SK-N-SH treated with all-trans-retinoic acid at 6 μM for 48 hours (cell line): ENCODE measurements at regions not wholly inside any gene's neighbourhood (a gene's known extent, or its start where the extent isn't known, plus 50 kb on each side); places are given as distances from the start of the nearest gene placed in this dataset.

Source experiments
- ARNTL ChIP-seq: fragments of 450-650 bp; formaldehyde crosslinking; IDR thresholded peaks from 2 replicates; pipeline ENCODE4 v1.5.0; 2020; ENCODE audit warnings: low read depth, mild to moderate bottlenecking, moderate library complexity, borderline replicate concordance
- CSDC2 ChIP-seq: fragments of 250-450 bp; sonication (Bioruptor Pico); IDR thresholded peaks from 2 replicates; pipeline ENCODE4 v1.5.0; 2020; ENCODE audit warnings: mild to moderate bottlenecking, moderate library complexity
- ESRRG ChIP-seq: fragments of 250-450 bp; sonication (Bioruptor Pico); IDR thresholded peaks from 2 replicates; pipeline ENCODE4 v1.6.1; 2021; ENCODE audit warnings: mild to moderate bottlenecking
- GLIS3 ChIP-seq: fragments of 250-450 bp; sonication (Bioruptor Pico); IDR thresholded peaks from 2 replicates; pipeline ENCODE4 v1.5.0; 2020; ENCODE audit warnings: mild to moderate bottlenecking, moderate library complexity
- OSR1 ChIP-seq: fragments of 250-450 bp; sonication (Bioruptor Pico); IDR thresholded peaks from 2 replicates; pipeline ENCODE4 v1.8.0; 2022; ENCODE audit warnings: moderate library complexity, mild to moderate bottlenecking, inconsistent platforms
- PATZ1 ChIP-seq: fragments of 250-450 bp; sonication (Bioruptor Pico); IDR thresholded peaks from 2 replicates; pipeline ENCODE4 v1.8.0; 2020; ENCODE audit warnings: mild to moderate bottlenecking, moderate library complexity, borderline replicate concordance
- PPARA ChIP-seq: fragments of 250-450 bp; sonication (Bioruptor Pico); IDR thresholded peaks from 2 replicates; pipeline ENCODE4 v1.5.0; 2020; ENCODE audit warnings: mild to moderate bottlenecking, borderline replicate concordance
- RARB ChIP-seq: fragments of 250-450 bp; sonication (Bioruptor Pico); IDR thresholded peaks from 2 replicates; pipeline ENCODE4 v1.8.0; 2021; ENCODE audit warnings: mild to moderate bottlenecking, moderate library complexity
- SNAI2 ChIP-seq: fragments of 250-450 bp; sonication (Bioruptor Pico); IDR thresholded peaks from 2 replicates; pipeline ENCODE4 v1.5.0; 2020; ENCODE audit warnings: mild to moderate bottlenecking, moderate library complexity
- TCF4 ChIP-seq: fragments of 250-450 bp; sonication (Bioruptor Pico); IDR thresholded peaks from 2 replicates; pipeline ENCODE4 v1.8.0; 2021; ENCODE audit warnings: mild to moderate bottlenecking, moderate library complexity, borderline replicate concordance
- ZC3H10 ChIP-seq: fragments of 250-450 bp; sonication (Bioruptor Pico); IDR thresholded peaks from 2 replicates; pipeline ENCODE4 v1.5.1; 2021; ENCODE audit warnings: mild to moderate bottlenecking, moderate library complexity
- ZFP3 ChIP-seq: fragments of 250-450 bp; sonication (Bioruptor Pico); IDR thresholded peaks from 2 replicates; pipeline ENCODE4 v1.5.0; 2020; ENCODE audit warnings: mild to moderate bottlenecking, moderate library complexity
- ZFP30 ChIP-seq: fragments of 450-650 bp; formaldehyde crosslinking; IDR thresholded peaks from 2 replicates; pipeline ENCODE4 v1.5.0; 2022; ENCODE audit warnings: mild to moderate bottlenecking, moderate library complexity

- no peak for TF ChIP-seq RARB (CRISPR knock-in tag)
- no peak for TF ChIP-seq GLIS3
- no peak for TF ChIP-seq CSDC2 (CRISPR knock-in tag)
- TF ChIP-seq PATZ1 (CRISPR knock-in tag) = no peak
- TF ChIP-seq TCF4 = no peak
- no peak for TF ChIP-seq OSR1
- no peak for TF ChIP-seq ARNTL (CRISPR knock-in tag)
- TF ChIP-seq ZFP3 (CRISPR knock-in tag) = no peak
- TF ChIP-seq ZC3H10 = no peak
- no peak for TF ChIP-seq SNAI2 (CRISPR knock-in tag)
- no peak for TF ChIP-seq PPARA (CRISPR knock-in tag)
- no peak for TF ChIP-seq ESRRG (CRISPR knock-in tag)
- no peak for TF ChIP-seq ZFP30 (CRISPR knock-in tag)
These were observed 198.6 kb downstream of the GXYLT1 start for GRCh38 chr12:41946106-41946505.
